GM12878 (cell line): ENCODE measurements at regions not wholly inside any gene's neighbourhood (a gene's known extent, or its start where the extent isn't known, plus 50 kb on each side); places are given as distances from the start of the nearest gene placed in this dataset.

ENCODE experiments used
- ATAC-seq: fragments of 200-7000 bp; cut with Tn5 transposase; 3 replicates; pipeline ENCODE4 v1.9.1; 2020; ENCODE audit warnings: mild to moderate bottlenecking, moderate library complexity
- BruUV-seq: library from RNA; stranded (reverse); fragments of 400-500 nt; replicated peaks from 2 replicates; lab custom pipeline; 2021; lab: Mats Ljungman, UMichigan
- CTCF ChIA-PET: fragments of 300-600 bp; sonication (Branson Sonifier 250); formaldehyde crosslinking; extraction: SDS; loops from one replicate; lab custom pipeline; 2021; ENCODE audit warnings: inconsistent platforms; lab: Yijun Ruan, JAX
- POLR2A ChIA-PET: fragments of 350-600 bp; formaldehyde crosslinking; extraction: SDS; loops from one replicate; lab custom pipeline; 2021; ENCODE audit warnings: inconsistent platforms; lab: Charles Lee
- RAD21 ChIA-PET: fragments of 300-600 bp; sonication (Branson Sonifier 250); formaldehyde crosslinking; loops from one replicate; lab custom pipeline; 2023; ENCODE audit warnings: antibody characterized with exemption; ENCODE audit not compliant: unreplicated experiment; lab: Charles Lee
- SMC1A ChIA-PET: fragments of 300-600 bp; sonication (Branson Sonifier 250); formaldehyde crosslinking; loops from one replicate; lab custom pipeline; 2023; ENCODE audit not compliant: unreplicated experiment, uncharacterized antibody; lab: Charles Lee
- DNase-seq: peaks from one replicate; pipeline ENCODE4 v3.0.0-alpha.2; 2011; ENCODE audit warnings: low read depth, low spot score
- FAIRE-seq: peaks from 3 replicates; lab custom pipeline; 2011; peaks lifted over from hg19 to GRCh38; lab: Jason Lieb, UNC
- H2AFZ ChIP-seq: 2 replicates; pipeline ENCODE4 v1.6.0; 2011; ENCODE audit warnings: low read depth, low read length, control low read depth; ENCODE audit not compliant: control insufficient read depth
- H3K27ac ChIP-seq: 2 replicates; pipeline ENCODE4 v1.5.1; 2011; ENCODE audit warnings: control low read depth; ENCODE audit not compliant: control insufficient read depth, insufficient read depth
- H3K27me3 ChIP-seq, 2 experiments: replicated peaks in 1 of 2; 2 replicates each; pipeline versions ENCODE4 v1.6.0 to v1.6.1; 2011; ENCODE audit warnings: low read length in 1 of 2; ENCODE audit not compliant: control insufficient read depth in 2 of 2, insufficient read depth in 2 of 2
- H3K36me3 ChIP-seq, 2 experiments: 2 replicates each; pipeline ENCODE4 v1.5.1; 2011; ENCODE audit warnings: low read length in 1 of 2; ENCODE audit not compliant: control insufficient read depth in 2 of 2, insufficient read depth in 2 of 2
- H3K4me1 ChIP-seq: 2 replicates; pipeline ENCODE4 v1.6.1; 2011; ENCODE audit warnings: mild to moderate bottlenecking, low read length, moderate library complexity, mixed read lengths; ENCODE audit not compliant: control insufficient read depth, insufficient read depth
- H3K4me2 ChIP-seq: 2 replicates; pipeline ENCODE4 v1.6.0; 2011; ENCODE audit warnings: control low read depth; ENCODE audit not compliant: control insufficient read depth, insufficient read depth
- H3K4me3 ChIP-seq: fragments of 200-600 bp; sonication (generic); 2 replicates; pipeline ENCODE4 v1.5.1; 2016
- H3K79me2 ChIP-seq: 2 replicates; pipeline ENCODE4 v1.6.0; 2011; ENCODE audit warnings: low read length; ENCODE audit not compliant: control insufficient read depth, insufficient read depth
- H3K9ac ChIP-seq: 2 replicates; pipeline ENCODE4 v1.8.0; 2011; ENCODE audit warnings: low read length, control low read depth, mixed read lengths; ENCODE audit not compliant: control insufficient read depth, insufficient read depth
- H3K9me3 ChIP-seq: replicated peaks from 3 replicates; pipeline ENCODE4 v1.5.1; 2011; ENCODE audit warnings: mild to moderate bottlenecking, low read length; ENCODE audit not compliant: control insufficient read depth, insufficient read depth
- H4K20me1 ChIP-seq: 2 replicates; pipeline ENCODE4 v1.6.0; 2011; ENCODE audit not compliant: control insufficient read depth, insufficient read depth
- BRCA1 ChIP-seq: IDR thresholded peaks from 2 replicates; pipeline ENCODE4 v1.6.1; 2011; ENCODE audit warnings: low read depth, low read length, improper control_type of control experiment
- CHD4 ChIP-seq: fragments of 200-600 bp; sonication (generic); IDR thresholded peaks from 2 replicates; pipeline ENCODE4 v1.6.1; 2016; ENCODE audit warnings: mild to moderate bottlenecking
- HDAC2 ChIP-seq: fragments of 200-600 bp; sonication (generic); IDR thresholded peaks from 2 replicates; pipeline ENCODE4 v1.6.1; 2017
- JUND ChIP-seq: IDR thresholded peaks from 2 replicates; pipeline ENCODE4 v1.6.1; 2012; ENCODE audit warnings: low read depth, mild to moderate bottlenecking, low read length, improper control_type of control experiment, moderate library complexity
- SMAD1 ChIP-seq: fragments of 450-650 bp; IDR thresholded peaks from 2 replicates; pipeline ENCODE4 v1.6.1; 2018; ENCODE audit warnings: mild to moderate bottlenecking, low read depth; ENCODE audit not compliant: partially characterized antibody
- SUZ12 ChIP-seq: fragments of 200-600 bp; sonication (generic); IDR thresholded peaks from one replicate; pipeline ENCODE4 v1.6.1; 2018; ENCODE audit warnings: antibody characterized with exemption, mild to moderate bottlenecking; ENCODE audit not compliant: unreplicated experiment
- TCF7 ChIP-seq: IDR thresholded peaks from 2 replicates; pipeline ENCODE4 v1.6.1; 2014; ENCODE audit warnings: antibody characterized with exemption, borderline replicate concordance
- YY1 ChIP-seq: IDR thresholded peaks from 2 replicates; pipeline ENCODE4 v1.6.1; 2011; ENCODE audit warnings: low read depth, mild to moderate bottlenecking, low read length
- WGBS: methylation state at CpG from one replicate; pipeline ENCODE4 v1.1.6; 2016; ENCODE audit warnings: low lambda C conversion rate; ENCODE audit not compliant: insufficient replicate concordance, insufficient coverage; ENCODE audit errors: missing lambda C conversion rate; 5-methylcytosine and 5-hydroxymethylcytosine counted together
- in situ Hi-C: fragments of 300-500 bp; cut with MboI; formaldehyde crosslinking; loops from 9 replicates; pipeline ENCODE4 v1.14.3; 2018; ENCODE audit warnings: mixed read lengths
- intact Hi-C: fragments of 100-400 bp; cut with micrococcal nuclease; formaldehyde crosslinking; loops from one replicate; pipeline ENCODE4 v1.14.2; 2022; ENCODE audit not compliant: unreplicated experiment
- TF ChIP-seq, protein P1 (sequence below): fragments of 450-650 bp; IDR thresholded peaks from 2 replicates; pipeline ENCODE4 v1.6.1; 2018; ENCODE audit warnings: mild to moderate bottlenecking, low read depth, moderate library complexity; ENCODE audit not compliant: partially characterized antibody
- TF ChIP-seq, protein P2 (sequence below): fragments of 450-650 bp; IDR thresholded peaks from 2 replicates; pipeline ENCODE4 v1.6.1; 2017; ENCODE audit warnings: mild to moderate bottlenecking
- TF ChIP-seq, protein P3 (sequence below): IDR thresholded peaks from 2 replicates; pipeline ENCODE4 v1.6.1; 2012; ENCODE audit warnings: low read depth, low read length, improper control_type of control experiment
- TF ChIP-seq, protein P4 (sequence below): IDR thresholded peaks from 2 replicates; pipeline ENCODE4 v1.6.1; 2012; ENCODE audit warnings: low read length, inconsistent platforms
- TF ChIP-seq, protein P5 (sequence below): IDR thresholded peaks from 2 replicates; pipeline ENCODE4 v1.6.1; 2012; ENCODE audit warnings: improper control_type of control experiment, low read depth, low read length; ENCODE audit not compliant: insufficient replicate concordance

DNA sequence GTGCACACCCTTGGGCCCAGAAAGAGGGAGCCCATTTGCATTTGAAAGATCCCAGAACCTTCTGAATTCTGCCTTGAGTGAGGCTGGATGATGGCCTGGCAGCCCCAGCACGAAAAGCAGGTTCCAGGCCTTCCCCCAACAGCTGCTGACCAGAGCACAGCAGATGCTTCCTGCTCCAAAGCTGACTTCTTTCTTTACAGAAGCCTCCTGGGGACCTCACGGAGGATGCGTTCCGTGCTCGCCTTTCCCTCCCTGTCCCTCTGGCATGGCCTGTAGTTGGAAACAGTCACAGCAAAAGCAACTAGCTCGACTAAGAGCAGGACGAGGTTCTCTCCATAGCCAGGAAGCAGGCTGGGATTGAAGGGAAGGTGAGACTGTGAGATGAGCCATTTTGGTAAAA is 107.7 kb upstream of the B3GAT1 start (continued):
- TF ChIP-seq, protein P1, sequence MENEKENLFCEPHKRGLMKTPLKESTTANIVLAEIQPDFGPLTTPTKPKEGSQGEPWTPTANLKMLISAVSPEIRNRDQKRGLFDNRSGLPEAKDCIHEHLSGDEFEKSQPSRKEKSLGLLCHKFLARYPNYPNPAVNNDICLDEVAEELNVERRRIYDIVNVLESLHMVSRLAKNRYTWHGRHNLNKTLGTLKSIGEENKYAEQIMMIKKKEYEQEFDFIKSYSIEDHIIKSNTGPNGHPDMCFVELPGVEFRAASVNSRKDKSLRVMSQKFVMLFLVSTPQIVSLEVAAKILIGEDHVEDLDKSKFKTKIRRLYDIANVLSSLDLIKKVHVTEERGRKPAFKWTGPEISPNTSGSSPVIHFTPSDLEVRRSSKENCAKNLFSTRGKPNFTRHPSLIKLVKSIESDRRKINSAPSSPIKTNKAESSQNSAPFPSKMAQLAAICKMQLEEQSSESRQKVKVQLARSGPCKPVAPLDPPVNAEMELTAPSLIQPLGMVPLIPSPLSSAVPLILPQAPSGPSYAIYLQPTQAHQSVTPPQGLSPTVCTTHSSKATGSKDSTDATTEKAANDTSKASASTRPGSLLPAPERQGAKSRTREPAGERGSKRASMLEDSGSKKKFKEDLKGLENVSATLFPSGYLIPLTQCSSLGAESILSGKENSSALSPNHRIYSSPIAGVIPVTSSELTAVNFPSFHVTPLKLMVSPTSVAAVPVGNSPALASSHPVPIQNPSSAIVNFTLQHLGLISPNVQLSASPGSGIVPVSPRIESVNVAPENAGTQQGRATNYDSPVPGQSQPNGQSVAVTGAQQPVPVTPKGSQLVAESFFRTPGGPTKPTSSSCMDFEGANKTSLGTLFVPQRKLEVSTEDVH, result no peak
- no peak for TF ChIP-seq BRCA1
- no peak for TF ChIP-seq SMAD1
- no peak for TF ChIP-seq JUND

DNA sequence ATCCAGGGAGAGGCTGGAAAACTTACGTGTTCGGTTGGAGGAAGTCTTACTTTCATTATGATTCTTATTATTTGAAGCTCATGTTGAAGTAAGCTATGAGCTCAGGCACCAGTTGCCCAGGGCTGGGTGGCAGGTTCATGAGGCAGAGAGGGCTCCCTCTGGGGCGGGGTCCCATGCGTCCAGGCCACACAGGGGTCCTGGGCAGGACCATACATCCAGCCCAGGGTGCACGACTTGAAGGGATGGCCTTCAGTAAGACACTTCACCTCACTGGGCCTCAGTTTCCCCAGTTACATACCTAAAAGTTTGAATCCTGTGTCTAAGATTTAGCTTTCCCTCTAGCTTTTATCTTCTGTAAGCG is 107.3 kb upstream of the B3GAT1 start:
- Histone ChIP-seq H3K36me3 (no peaks in the 10 kb centered on the region), H3K4me1 (no peaks in the 10 kb centered on the region), H3K9me3 (no peaks in the 10 kb centered on the region), H2AFZ (no peak overlapping the region), H3K9ac (no peak overlapping the region), H3K79me2 (no peaks in the 10 kb centered on the region), H4K20me1 (no peaks in the 10 kb centered on the region), H3K27ac (no peak overlapping the region), H3K27me3 (no peaks in the 10 kb centered on the region; a peak in 1 of 4 replicates), H3K4me2 (no peak overlapping the region), H3K4me3 (no peak overlapping the region)
- no peak for ATAC-seq
- RAD21 ChIA-PET, result no interaction called here
- 2% methylated on average over 6 of the region's 6 CpGs for WGBS
- no peak for DNase-seq
- intact Hi-C loops, result no loop called here
- BruUV-seq, result no TSS peak
- in situ Hi-C loops, result no loop called here
- CTCF ChIA-PET, result no interaction called here
- SMC1A ChIA-PET, result no interaction called here
- FAIRE-seq, result no peak
- POLR2A ChIA-PET, result no interaction called here
- TF ChIP-seq HDAC2, result no peak
- TF ChIP-seq, protein P2, sequence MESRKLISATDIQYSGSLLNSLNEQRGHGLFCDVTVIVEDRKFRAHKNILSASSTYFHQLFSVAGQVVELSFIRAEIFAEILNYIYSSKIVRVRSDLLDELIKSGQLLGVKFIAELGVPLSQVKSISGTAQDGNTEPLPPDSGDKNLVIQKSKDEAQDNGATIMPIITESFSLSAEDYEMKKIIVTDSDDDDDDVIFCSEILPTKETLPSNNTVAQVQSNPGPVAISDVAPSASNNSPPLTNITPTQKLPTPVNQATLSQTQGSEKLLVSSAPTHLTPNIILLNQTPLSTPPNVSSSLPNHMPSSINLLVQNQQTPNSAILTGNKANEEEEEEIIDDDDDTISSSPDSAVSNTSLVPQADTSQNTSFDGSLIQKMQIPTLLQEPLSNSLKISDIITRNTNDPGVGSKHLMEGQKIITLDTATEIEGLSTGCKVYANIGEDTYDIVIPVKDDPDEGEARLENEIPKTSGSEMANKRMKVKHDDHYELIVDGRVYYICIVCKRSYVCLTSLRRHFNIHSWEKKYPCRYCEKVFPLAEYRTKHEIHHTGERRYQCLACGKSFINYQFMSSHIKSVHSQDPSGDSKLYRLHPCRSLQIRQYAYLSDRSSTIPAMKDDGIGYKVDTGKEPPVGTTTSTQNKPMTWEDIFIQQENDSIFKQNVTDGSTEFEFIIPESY, result no peak
- TF ChIP-seq, protein P3, sequence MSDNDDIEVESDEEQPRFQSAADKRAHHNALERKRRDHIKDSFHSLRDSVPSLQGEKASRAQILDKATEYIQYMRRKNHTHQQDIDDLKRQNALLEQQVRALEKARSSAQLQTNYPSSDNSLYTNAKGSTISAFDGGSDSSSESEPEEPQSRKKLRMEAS, result no peak
- TF ChIP-seq SUZ12, result no peak
- TF ChIP-seq, protein P4, sequence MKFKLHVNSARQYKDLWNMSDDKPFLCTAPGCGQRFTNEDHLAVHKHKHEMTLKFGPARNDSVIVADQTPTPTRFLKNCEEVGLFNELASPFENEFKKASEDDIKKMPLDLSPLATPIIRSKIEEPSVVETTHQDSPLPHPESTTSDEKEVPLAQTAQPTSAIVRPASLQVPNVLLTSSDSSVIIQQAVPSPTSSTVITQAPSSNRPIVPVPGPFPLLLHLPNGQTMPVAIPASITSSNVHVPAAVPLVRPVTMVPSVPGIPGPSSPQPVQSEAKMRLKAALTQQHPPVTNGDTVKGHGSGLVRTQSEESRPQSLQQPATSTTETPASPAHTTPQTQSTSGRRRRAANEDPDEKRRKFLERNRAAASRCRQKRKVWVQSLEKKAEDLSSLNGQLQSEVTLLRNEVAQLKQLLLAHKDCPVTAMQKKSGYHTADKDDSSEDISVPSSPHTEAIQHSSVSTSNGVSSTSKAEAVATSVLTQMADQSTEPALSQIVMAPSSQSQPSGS, result no peak
- TF ChIP-seq TCF7, result no peak
- TF ChIP-seq, protein P5, sequence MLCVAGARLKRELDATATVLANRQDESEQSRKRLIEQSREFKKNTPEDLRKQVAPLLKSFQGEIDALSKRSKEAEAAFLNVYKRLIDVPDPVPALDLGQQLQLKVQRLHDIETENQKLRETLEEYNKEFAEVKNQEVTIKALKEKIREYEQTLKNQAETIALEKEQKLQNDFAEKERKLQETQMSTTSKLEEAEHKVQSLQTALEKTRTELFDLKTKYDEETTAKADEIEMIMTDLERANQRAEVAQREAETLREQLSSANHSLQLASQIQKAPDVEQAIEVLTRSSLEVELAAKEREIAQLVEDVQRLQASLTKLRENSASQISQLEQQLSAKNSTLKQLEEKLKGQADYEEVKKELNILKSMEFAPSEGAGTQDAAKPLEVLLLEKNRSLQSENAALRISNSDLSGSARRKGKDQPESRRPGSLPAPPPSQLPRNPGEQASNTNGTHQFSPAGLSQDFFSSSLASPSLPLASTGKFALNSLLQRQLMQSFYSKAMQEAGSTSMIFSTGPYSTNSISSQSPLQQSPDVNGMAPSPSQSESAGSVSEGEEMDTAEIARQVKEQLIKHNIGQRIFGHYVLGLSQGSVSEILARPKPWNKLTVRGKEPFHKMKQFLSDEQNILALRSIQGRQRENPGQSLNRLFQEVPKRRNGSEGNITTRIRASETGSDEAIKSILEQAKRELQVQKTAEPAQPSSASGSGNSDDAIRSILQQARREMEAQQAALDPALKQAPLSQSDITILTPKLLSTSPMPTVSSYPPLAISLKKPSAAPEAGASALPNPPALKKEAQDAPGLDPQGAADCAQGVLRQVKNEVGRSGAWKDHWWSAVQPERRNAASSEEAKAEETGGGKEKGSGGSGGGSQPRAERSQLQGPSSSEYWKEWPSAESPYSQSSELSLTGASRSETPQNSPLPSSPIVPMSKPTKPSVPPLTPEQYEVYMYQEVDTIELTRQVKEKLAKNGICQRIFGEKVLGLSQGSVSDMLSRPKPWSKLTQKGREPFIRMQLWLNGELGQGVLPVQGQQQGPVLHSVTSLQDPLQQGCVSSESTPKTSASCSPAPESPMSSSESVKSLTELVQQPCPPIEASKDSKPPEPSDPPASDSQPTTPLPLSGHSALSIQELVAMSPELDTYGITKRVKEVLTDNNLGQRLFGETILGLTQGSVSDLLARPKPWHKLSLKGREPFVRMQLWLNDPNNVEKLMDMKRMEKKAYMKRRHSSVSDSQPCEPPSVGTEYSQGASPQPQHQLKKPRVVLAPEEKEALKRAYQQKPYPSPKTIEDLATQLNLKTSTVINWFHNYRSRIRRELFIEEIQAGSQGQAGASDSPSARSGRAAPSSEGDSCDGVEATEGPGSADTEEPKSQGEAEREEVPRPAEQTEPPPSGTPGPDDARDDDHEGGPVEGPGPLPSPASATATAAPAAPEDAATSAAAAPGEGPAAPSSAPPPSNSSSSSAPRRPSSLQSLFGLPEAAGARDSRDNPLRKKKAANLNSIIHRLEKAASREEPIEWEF, result no peak
- no peak for TF ChIP-seq CHD4
- no peak for TF ChIP-seq YY1
